SK-N-SH treated with all-trans-retinoic acid at 6 μM for 48 hours (cell line): ENCODE measurements at regions not wholly inside any gene's neighbourhood (a gene's known extent, or its start where the extent isn't known, plus 50 kb on each side); places are given as distances from the start of the nearest gene placed in this dataset.

ENCODE experiments used
- ATAC-seq: fragments of 200-7000 bp; cut with Tn5 transposase; 3 replicates; pipeline ENCODE4 v1.9.1; 2020; ENCODE audit warnings: mild to moderate bottlenecking, moderate library complexity
- ARNTL ChIP-seq: fragments of 450-650 bp; formaldehyde crosslinking; IDR thresholded peaks from 2 replicates; pipeline ENCODE4 v1.5.0; 2020; ENCODE audit warnings: low read depth, mild to moderate bottlenecking, moderate library complexity, borderline replicate concordance
- BACH2 ChIP-seq: fragments of 250-450 bp; sonication (Bioruptor Pico); IDR thresholded peaks from 2 replicates; pipeline ENCODE4 v1.9.0; 2021; ENCODE audit warnings: mild to moderate bottlenecking, borderline replicate concordance
- CSDC2 ChIP-seq: fragments of 250-450 bp; sonication (Bioruptor Pico); IDR thresholded peaks from 2 replicates; pipeline ENCODE4 v1.5.0; 2020; ENCODE audit warnings: mild to moderate bottlenecking, moderate library complexity
- ESRRG ChIP-seq: fragments of 250-450 bp; sonication (Bioruptor Pico); IDR thresholded peaks from 2 replicates; pipeline ENCODE4 v1.6.1; 2021; ENCODE audit warnings: mild to moderate bottlenecking
- GLIS3 ChIP-seq: fragments of 250-450 bp; sonication (Bioruptor Pico); IDR thresholded peaks from 2 replicates; pipeline ENCODE4 v1.5.0; 2020; ENCODE audit warnings: mild to moderate bottlenecking, moderate library complexity
- OSR1 ChIP-seq: fragments of 250-450 bp; sonication (Bioruptor Pico); IDR thresholded peaks from 2 replicates; pipeline ENCODE4 v1.8.0; 2022; ENCODE audit warnings: moderate library complexity, mild to moderate bottlenecking, inconsistent platforms
- PPARA ChIP-seq: fragments of 250-450 bp; sonication (Bioruptor Pico); IDR thresholded peaks from 2 replicates; pipeline ENCODE4 v1.5.0; 2020; ENCODE audit warnings: mild to moderate bottlenecking, borderline replicate concordance
- RARB ChIP-seq: fragments of 250-450 bp; sonication (Bioruptor Pico); IDR thresholded peaks from 2 replicates; pipeline ENCODE4 v1.8.0; 2021; ENCODE audit warnings: mild to moderate bottlenecking, moderate library complexity
- SNAI2 ChIP-seq: fragments of 250-450 bp; sonication (Bioruptor Pico); IDR thresholded peaks from 2 replicates; pipeline ENCODE4 v1.5.0; 2020; ENCODE audit warnings: mild to moderate bottlenecking, moderate library complexity
- TCF4 ChIP-seq: fragments of 250-450 bp; sonication (Bioruptor Pico); IDR thresholded peaks from 2 replicates; pipeline ENCODE4 v1.8.0; 2021; ENCODE audit warnings: mild to moderate bottlenecking, moderate library complexity, borderline replicate concordance
- TOX ChIP-seq: fragments of 250-450 bp; sonication (Bioruptor Pico); IDR thresholded peaks from 2 replicates; pipeline ENCODE4 v1.8.0; 2021; ENCODE audit warnings: mild to moderate bottlenecking, moderate library complexity, borderline replicate concordance
- ZC3H10 ChIP-seq: fragments of 250-450 bp; sonication (Bioruptor Pico); IDR thresholded peaks from 2 replicates; pipeline ENCODE4 v1.5.1; 2021; ENCODE audit warnings: mild to moderate bottlenecking, moderate library complexity
- ZFP30 ChIP-seq: fragments of 450-650 bp; formaldehyde crosslinking; IDR thresholded peaks from 2 replicates; pipeline ENCODE4 v1.5.0; 2022; ENCODE audit warnings: mild to moderate bottlenecking, moderate library complexity
- ZNF565 ChIP-seq: fragments of 450-650 bp; formaldehyde crosslinking; conservative IDR thresholded peaks from 2 replicates; pipeline ENCODE4 v1.5.0; 2020; ENCODE audit warnings: low read depth, mild to moderate bottlenecking, moderate library complexity
- TF ChIP-seq, protein P1 (sequence below): fragments of 250-450 bp; sonication (Bioruptor Pico); IDR thresholded peaks from 2 replicates; pipeline ENCODE4 v1.5.1; 2020; ENCODE audit warnings: low read depth, mild to moderate bottlenecking, moderate library complexity
- TF ChIP-seq, protein P2 (sequence below): fragments of 250-450 bp; sonication (Bioruptor Pico); IDR thresholded peaks from 2 replicates; pipeline ENCODE4 v1.5.1; 2021; ENCODE audit warnings: mild to moderate bottlenecking, moderate library complexity
- TF ChIP-seq, protein P3 (sequence below): fragments of 250-450 bp; sonication (Bioruptor Pico); IDR thresholded peaks from 2 replicates; pipeline ENCODE4 v1.8.0; 2021; ENCODE audit warnings: low read depth, mild to moderate bottlenecking, moderate library complexity, borderline replicate concordance
- TF ChIP-seq, protein P4 (sequence below): fragments of 250-450 bp; sonication (Bioruptor Pico); IDR thresholded peaks from 2 replicates; pipeline ENCODE4 v1.5.0; 2020; ENCODE audit warnings: mild to moderate bottlenecking, moderate library complexity
- TF ChIP-seq, protein P5 (sequence below): fragments of 250-450 bp; sonication (Bioruptor Pico); IDR thresholded peaks from 2 replicates; pipeline ENCODE4 v1.8.0; 2020; ENCODE audit warnings: mild to moderate bottlenecking, moderate library complexity, borderline replicate concordance

DNA sequence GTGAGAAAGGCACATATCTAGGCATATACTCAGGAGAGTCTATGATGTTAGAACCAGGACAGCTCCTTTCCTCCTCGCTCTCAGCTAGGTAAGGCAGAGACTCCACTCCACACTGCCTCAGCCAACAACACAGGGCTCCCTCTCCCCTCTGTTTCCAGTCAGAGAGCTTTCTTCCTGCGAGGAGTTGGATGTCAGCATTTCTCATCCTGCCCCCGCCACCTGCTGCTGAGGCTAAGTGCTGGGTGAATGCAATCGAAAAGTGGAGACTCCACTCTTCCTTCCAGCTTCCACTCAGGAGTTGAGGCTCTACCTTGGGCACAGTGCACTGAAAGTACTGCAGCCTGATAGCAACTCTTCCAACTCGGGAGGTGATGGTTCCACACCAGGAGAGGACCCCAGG, 177.2 kb upstream of the RAB6C start:
- TF ChIP-seq ZNF565 (CRISPR knock-in tag) (no peak), BACH2 (no peak), PPARA (no peak), ESRRG (no peak), ZFP30 (no peak), TOX (no peak), GLIS3 (no peak)
- TF ChIP-seq, protein P1, sequence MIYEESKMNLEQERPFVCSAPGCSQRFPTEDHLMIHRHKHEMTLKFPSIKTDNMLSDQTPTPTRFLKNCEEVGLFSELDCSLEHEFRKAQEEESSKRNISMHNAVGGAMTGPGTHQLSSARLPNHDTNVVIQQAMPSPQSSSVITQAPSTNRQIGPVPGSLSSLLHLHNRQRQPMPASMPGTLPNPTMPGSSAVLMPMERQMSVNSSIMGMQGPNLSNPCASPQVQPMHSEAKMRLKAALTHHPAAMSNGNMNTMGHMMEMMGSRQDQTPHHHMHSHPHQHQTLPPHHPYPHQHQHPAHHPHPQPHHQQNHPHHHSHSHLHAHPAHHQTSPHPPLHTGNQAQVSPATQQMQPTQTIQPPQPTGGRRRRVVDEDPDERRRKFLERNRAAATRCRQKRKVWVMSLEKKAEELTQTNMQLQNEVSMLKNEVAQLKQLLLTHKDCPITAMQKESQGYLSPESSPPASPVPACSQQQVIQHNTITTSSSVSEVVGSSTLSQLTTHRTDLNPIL: no peak
- ATAC-seq: no peak

GRCh38 chr2:129803032-129803431, 176.4 kb upstream of the RAB6C start:
- no peak for TF ChIP-seq BACH2
- TF ChIP-seq ARNTL: no peak
- TF ChIP-seq, protein P2, sequence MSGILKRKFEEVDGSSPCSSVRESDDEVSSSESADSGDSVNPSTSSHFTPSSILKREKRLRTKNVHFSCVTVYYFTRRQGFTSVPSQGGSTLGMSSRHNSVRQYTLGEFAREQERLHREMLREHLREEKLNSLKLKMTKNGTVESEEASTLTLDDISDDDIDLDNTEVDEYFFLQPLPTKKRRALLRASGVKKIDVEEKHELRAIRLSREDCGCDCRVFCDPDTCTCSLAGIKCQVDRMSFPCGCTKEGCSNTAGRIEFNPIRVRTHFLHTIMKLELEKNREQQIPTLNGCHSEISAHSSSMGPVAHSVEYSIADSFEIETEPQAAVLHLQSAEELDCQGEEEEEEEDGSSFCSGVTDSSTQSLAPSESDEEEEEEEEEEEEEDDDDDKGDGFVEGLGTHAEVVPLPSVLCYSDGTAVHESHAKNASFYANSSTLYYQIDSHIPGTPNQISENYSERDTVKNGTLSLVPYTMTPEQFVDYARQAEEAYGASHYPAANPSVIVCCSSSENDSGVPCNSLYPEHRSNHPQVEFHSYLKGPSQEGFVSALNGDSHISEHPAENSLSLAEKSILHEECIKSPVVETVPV: no peak
- TF ChIP-seq, protein P3, sequence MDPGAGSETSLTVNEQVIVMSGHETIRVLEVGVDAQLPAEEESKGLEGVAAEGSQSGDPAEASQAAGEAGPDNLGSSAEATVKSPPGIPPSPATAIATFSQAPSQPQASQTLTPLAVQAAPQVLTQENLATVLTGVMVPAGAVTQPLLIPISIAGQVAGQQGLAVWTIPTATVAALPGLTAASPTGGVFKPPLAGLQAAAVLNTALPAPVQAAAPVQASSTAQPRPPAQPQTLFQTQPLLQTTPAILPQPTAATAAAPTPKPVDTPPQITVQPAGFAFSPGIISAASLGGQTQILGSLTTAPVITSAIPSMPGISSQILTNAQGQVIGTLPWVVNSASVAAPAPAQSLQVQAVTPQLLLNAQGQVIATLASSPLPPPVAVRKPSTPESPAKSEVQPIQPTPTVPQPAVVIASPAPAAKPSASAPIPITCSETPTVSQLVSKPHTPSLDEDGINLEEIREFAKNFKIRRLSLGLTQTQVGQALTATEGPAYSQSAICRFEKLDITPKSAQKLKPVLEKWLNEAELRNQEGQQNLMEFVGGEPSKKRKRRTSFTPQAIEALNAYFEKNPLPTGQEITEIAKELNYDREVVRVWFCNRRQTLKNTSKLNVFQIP: no peak
- TF ChIP-seq RARB (CRISPR knock-in tag): no peak

DNA sequence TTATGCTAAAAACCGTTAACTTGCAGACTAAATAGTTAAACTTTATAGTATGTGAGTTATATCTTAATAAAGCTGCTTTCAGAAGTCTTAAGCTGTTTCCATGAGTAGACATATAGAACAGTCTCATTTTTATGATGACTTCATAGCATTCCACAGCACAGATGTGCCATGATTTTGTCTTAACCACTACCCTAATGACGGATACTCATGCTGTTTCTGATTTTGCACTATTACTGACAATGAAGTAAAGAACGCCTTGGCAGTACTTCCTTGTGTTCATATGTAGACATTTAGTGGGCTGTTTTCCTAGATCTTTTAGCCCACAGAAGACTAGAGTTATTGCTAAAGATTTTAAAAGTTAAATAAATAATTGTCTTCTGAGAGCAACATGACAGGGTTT, 175.6 kb upstream of the RAB6C start:
- TF ChIP-seq, protein P4, sequence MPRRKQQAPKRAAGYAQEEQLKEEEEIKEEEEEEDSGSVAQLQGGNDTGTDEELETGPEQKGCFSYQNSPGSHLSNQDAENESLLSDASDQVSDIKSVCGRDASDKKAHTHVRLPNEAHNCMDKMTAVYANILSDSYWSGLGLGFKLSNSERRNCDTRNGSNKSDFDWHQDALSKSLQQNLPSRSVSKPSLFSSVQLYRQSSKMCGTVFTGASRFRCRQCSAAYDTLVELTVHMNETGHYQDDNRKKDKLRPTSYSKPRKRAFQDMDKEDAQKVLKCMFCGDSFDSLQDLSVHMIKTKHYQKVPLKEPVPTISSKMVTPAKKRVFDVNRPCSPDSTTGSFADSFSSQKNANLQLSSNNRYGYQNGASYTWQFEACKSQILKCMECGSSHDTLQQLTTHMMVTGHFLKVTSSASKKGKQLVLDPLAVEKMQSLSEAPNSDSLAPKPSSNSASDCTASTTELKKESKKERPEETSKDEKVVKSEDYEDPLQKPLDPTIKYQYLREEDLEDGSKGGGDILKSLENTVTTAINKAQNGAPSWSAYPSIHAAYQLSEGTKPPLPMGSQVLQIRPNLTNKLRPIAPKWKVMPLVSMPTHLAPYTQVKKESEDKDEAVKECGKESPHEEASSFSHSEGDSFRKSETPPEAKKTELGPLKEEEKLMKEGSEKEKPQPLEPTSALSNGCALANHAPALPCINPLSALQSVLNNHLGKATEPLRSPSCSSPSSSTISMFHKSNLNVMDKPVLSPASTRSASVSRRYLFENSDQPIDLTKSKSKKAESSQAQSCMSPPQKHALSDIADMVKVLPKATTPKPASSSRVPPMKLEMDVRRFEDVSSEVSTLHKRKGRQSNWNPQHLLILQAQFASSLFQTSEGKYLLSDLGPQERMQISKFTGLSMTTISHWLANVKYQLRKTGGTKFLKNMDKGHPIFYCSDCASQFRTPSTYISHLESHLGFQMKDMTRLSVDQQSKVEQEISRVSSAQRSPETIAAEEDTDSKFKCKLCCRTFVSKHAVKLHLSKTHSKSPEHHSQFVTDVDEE (CRISPR knock-in tag): no peak
- TF ChIP-seq, protein P1: no peak
- TF ChIP-seq, protein P2: no peak
- no peak for TF ChIP-seq TCF4 (CRISPR knock-in tag)
- no peak for TF ChIP-seq CSDC2
- no peak for TF ChIP-seq ESRRG
- TF ChIP-seq PPARA: no peak
- no peak for TF ChIP-seq OSR1 (CRISPR knock-in tag)
- no peak for TF ChIP-seq ZNF565 (CRISPR knock-in tag)
- TF ChIP-seq ARNTL: no peak
- TF ChIP-seq ZFP30: no peak
- no peak for TF ChIP-seq SNAI2
- ATAC-seq: no peak

More at GRCh38 chr2:129803032-129803431, 176.4 kb upstream of the RAB6C start:
- ATAC-seq: no peak

DNA sequence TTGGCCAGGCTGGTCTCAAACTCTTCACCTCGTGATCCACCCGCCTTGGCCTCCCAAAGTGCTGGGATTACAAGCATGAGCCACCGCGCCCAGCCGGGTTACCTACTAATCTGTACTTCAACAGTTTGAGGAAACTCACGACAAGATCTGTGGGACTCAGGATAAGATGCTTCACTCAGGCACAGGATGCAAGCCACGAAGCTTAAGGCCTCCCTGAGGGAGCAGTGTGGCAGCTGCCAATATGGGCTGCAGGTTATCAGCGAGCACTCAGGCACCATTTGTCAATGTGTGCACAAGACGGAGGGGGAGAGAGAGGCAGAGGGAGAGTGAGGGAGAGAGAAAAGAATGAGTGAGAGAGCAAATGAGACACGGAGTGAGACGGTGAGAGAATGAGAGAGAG, 173.6 kb upstream of the RAB6C start:
- ATAC-seq: no peak

More for the DNA sequence above, 173.6 kb upstream of the RAB6C start:
- no peak for TF ChIP-seq RARB (CRISPR knock-in tag)
- no peak for TF ChIP-seq TCF4 (CRISPR knock-in tag)
- TF ChIP-seq, protein P4 (CRISPR knock-in tag): no peak
- no peak for TF ChIP-seq ZNF565 (CRISPR knock-in tag)
- TF ChIP-seq ZC3H10 (CRISPR knock-in tag): no peak
- TF ChIP-seq, protein P5, sequence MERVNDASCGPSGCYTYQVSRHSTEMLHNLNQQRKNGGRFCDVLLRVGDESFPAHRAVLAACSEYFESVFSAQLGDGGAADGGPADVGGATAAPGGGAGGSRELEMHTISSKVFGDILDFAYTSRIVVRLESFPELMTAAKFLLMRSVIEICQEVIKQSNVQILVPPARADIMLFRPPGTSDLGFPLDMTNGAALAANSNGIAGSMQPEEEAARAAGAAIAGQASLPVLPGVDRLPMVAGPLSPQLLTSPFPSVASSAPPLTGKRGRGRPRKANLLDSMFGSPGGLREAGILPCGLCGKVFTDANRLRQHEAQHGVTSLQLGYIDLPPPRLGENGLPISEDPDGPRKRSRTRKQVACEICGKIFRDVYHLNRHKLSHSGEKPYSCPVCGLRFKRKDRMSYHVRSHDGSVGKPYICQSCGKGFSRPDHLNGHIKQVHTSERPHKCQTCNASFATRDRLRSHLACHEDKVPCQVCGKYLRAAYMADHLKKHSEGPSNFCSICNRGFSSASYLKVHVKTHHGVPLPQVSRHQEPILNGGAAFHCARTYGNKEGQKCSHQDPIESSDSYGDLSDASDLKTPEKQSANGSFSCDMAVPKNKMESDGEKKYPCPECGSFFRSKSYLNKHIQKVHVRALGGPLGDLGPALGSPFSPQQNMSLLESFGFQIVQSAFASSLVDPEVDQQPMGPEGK (CRISPR knock-in tag): no peak
- no peak for TF ChIP-seq ARNTL
- TF ChIP-seq, protein P3: no peak
